ENCODE measurements at regions not wholly inside any gene's neighbourhood (a gene's known extent, or its start where the extent isn't known, plus 50 kb on each side); places are given as distances from the start of the nearest gene placed in this dataset.

DNA sequence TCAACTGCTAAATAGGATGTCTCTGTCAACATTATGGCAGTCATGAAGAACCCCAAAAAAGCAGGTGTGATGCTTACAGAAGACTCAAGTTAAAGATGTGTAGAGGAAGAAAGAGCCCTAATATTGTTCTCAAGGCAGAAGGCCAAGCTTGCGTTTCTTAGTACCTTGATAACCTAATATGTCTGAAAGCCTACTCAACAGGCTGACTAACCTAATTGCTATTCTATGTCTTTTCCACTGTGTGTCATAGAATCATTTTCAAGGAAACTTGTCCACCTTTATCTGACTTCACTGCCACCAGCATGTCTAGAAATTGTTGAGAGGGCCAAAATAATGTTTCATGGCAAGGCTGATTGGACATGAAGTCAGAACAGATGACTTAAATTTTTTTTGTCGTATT lies 373.2 kb downstream of the BTG1 start:
- no TSS peak for BruUV-seq (replicated peaks)
- no peaks in the 10 kb centered on the region for H3K4me1 ChIP-seq (ENCODE audit: insufficient read depth, low read length, poor library complexity, severe bottlenecking)

GRCh38 chr12:91769736-91770135 lies 375.9 kb downstream of the BTG1 start:
- H3K4me2 ChIP-seq (ENCODE audit: low read length) = no peak overlapping the region
- no TSS peak for BruUV-seq (replicated peaks)
- no peaks in the 10 kb centered on the region for H3K79me2 ChIP-seq (ENCODE audit: insufficient read depth, low read depth, low read length)
- no peak for DNase-seq (ENCODE audit: low spot score)
- no peak overlapping the region for H3K4me3 ChIP-seq (ENCODE audit: low read depth, low read length, poor library complexity, severe bottlenecking)
- H4K20me1 ChIP-seq (ENCODE audit: insufficient read depth, low read length) = no peaks in the 10 kb centered on the region
- ChIA-PET POLR2A (no interaction called here), CTCF (ENCODE audit: unreplicated experiment) (no interaction called here)
- H3K27ac ChIP-seq (ENCODE audit: low read depth, low read length, poor library complexity, severe bottlenecking) = no peak overlapping the region
- TF ChIP-seq EZH2phosphoT487 (IDR thresholded peaks at IDR 0.05; ENCODE audit: borderline replicate concordance, low read depth, low read length) = no peak
- H3K36me3 ChIP-seq (ENCODE audit: insufficient read depth, low read length) = no peaks in the 10 kb centered on the region
- intact Hi-C loops (cut with micrococcal nuclease; ENCODE audit: unreplicated experiment) = no loop called here
- no peaks in the 10 kb centered on the region for H3K4me1 ChIP-seq (ENCODE audit: insufficient read depth, low read length, poor library complexity, severe bottlenecking)
- no peak overlapping the region for H2AFZ ChIP-seq (ENCODE audit: low read length)
- H3K9me2 ChIP-seq (ENCODE audit: insufficient read depth, low read length) = no peaks in the 10 kb centered on the region
- H3K9me3 ChIP-seq (ENCODE audit: low read length) = no peaks in the 10 kb centered on the region

More for the DNA sequence above, 373.2 kb downstream of the BTG1 start:
- H2AFZ ChIP-seq (ENCODE audit: low read length) = no peak overlapping the region
- intact Hi-C loops (cut with micrococcal nuclease; ENCODE audit: unreplicated experiment) = no loop called here
- no peak overlapping the region for H3K4me3 ChIP-seq (ENCODE audit: low read depth, low read length, poor library complexity, severe bottlenecking)
- no peaks in the 10 kb centered on the region for H3K79me2 ChIP-seq (ENCODE audit: insufficient read depth, low read depth, low read length)
- H3K27ac ChIP-seq (ENCODE audit: low read depth, low read length, poor library complexity, severe bottlenecking) = no peak overlapping the region
- H4K20me1 ChIP-seq (ENCODE audit: insufficient read depth, low read length) = no peaks in the 10 kb centered on the region
- CTCF ChIA-PET (ENCODE audit: unreplicated experiment) = no interaction called here
- DNase-seq (ENCODE audit: low spot score) = no peak
- TF ChIP-seq, protein P1, sequence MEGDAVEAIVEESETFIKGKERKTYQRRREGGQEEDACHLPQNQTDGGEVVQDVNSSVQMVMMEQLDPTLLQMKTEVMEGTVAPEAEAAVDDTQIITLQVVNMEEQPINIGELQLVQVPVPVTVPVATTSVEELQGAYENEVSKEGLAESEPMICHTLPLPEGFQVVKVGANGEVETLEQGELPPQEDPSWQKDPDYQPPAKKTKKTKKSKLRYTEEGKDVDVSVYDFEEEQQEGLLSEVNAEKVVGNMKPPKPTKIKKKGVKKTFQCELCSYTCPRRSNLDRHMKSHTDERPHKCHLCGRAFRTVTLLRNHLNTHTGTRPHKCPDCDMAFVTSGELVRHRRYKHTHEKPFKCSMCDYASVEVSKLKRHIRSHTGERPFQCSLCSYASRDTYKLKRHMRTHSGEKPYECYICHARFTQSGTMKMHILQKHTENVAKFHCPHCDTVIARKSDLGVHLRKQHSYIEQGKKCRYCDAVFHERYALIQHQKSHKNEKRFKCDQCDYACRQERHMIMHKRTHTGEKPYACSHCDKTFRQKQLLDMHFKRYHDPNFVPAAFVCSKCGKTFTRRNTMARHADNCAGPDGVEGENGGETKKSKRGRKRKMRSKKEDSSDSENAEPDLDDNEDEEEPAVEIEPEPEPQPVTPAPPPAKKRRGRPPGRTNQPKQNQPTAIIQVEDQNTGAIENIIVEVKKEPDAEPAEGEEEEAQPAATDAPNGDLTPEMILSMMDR (conservative IDR thresholded peaks at IDR 0.05; ENCODE audit: low read length) = no peak
- H3K36me3 ChIP-seq (ENCODE audit: insufficient read depth, low read length) = no peaks in the 10 kb centered on the region
- H3K9me2 ChIP-seq (ENCODE audit: insufficient read depth, low read length) = no peaks in the 10 kb centered on the region
- H3K9me3 ChIP-seq (ENCODE audit: low read length) = no peaks in the 10 kb centered on the region
- no peak overlapping the region for H3K4me2 ChIP-seq (ENCODE audit: low read length)
- POLR2A ChIA-PET = interaction anchor here (0.7 kb wide), 1 partner anchor 25 kb away, joined by 3 read pairs; no protein-coding TSS in a partner anchor

GRCh38 chr12:91767237-91767636 lies 378.4 kb downstream of the BTG1 start:
- H3K4me2 ChIP-seq (ENCODE audit: low read length) = no peak overlapping the region
- H3K27ac ChIP-seq (ENCODE audit: low read depth, low read length, poor library complexity, severe bottlenecking) = no peak overlapping the region
- no TSS peak for BruUV-seq (replicated peaks)
- no peak overlapping the region for H3K4me3 ChIP-seq (ENCODE audit: low read depth, low read length, poor library complexity, severe bottlenecking)
- intact Hi-C loops (cut with micrococcal nuclease; ENCODE audit: unreplicated experiment) = no loop called here
- H2AFZ ChIP-seq (ENCODE audit: low read length) = no peak overlapping the region
- no peaks in the 10 kb centered on the region for H4K20me1 ChIP-seq (ENCODE audit: insufficient read depth, low read length)
- H3K36me3 ChIP-seq (ENCODE audit: insufficient read depth, low read length) = no peaks in the 10 kb centered on the region
- no peaks in the 10 kb centered on the region for H3K4me1 ChIP-seq (ENCODE audit: insufficient read depth, low read length, poor library complexity, severe bottlenecking)
- ChIA-PET POLR2A (interaction anchor here (1.2 to 1.4 kb wide), 2 partner anchors 13 to 16 kb away, joined by 3 to 6 read pairs; no protein-coding TSS in a partner anchor), CTCF (ENCODE audit: unreplicated experiment) (no interaction called here)
- DNase-seq (ENCODE audit: low spot score) = no peak
- no peaks in the 10 kb centered on the region for H3K9me3 ChIP-seq (ENCODE audit: low read length)
- TF ChIP-seq, protein P1 (conservative IDR thresholded peaks at IDR 0.05; ENCODE audit: low read length) = no peak
- TF ChIP-seq EZH2phosphoT487 (IDR thresholded peaks at IDR 0.05; ENCODE audit: borderline replicate concordance, low read depth, low read length) = no peak
- no peaks in the 10 kb centered on the region for H3K9me2 ChIP-seq (ENCODE audit: insufficient read depth, low read length)
- no peaks in the 10 kb centered on the region for H3K79me2 ChIP-seq (ENCODE audit: insufficient read depth, low read depth, low read length)
